ENCODE measurements at regions not wholly inside any gene's neighbourhood (a gene's known extent, or its start where the extent isn't known, plus 50 kb on each side); places are given as distances from the start of the nearest gene placed in this dataset.

- no peak for TF ChIP-seq CTCF (conservative IDR thresholded peaks at IDR 0.05; ENCODE audit: low read length)
- TF ChIP-seq EZH2phosphoT487 (IDR thresholded peaks at IDR 0.05; ENCODE audit: borderline replicate concordance, low read depth, low read length): no peak
- Histone ChIP-seq H3K9me2 (ENCODE audit: insufficient read depth, low read length) (no peaks in the 10 kb centered on the region), H3K79me2 (ENCODE audit: insufficient read depth, low read depth, low read length) (no peaks in the 10 kb centered on the region), H3K4me1 (ENCODE audit: insufficient read depth, low read length, poor library complexity, severe bottlenecking) (peaks cover 13% of the 10 kb centered on the region), H3K4me3 (ENCODE audit: low read depth, low read length, poor library complexity, severe bottlenecking) (no peak overlapping the region), H3K4me2 (ENCODE audit: low read length) (no peak overlapping the region), H3K27ac (ENCODE audit: low read depth, low read length, poor library complexity, severe bottlenecking) (no peak overlapping the region), H2AFZ (ENCODE audit: low read length) (no peak overlapping the region; the same call in 1 of the 2 replicates), H3K9me3 (ENCODE audit: low read length) (peaks cover 7% of the 10 kb centered on the region; the same call in 1 of the 2 replicates), H4K20me1 (ENCODE audit: insufficient read depth, low read length) (no peaks in the 10 kb centered on the region), H3K36me3 (ENCODE audit: insufficient read depth, low read length) (no peaks in the 10 kb centered on the region)
- intact Hi-C loops (cut with micrococcal nuclease; ENCODE audit: unreplicated experiment): no loop called here
- POLR2A ChIA-PET: interaction anchor here (1.2 to 1.6 kb wide), 2 partner anchors 13 to 19 kb away, joined by 3 to 4 read pairs; no protein-coding TSS in a partner anchor
- CTCF ChIA-PET (ENCODE audit: unreplicated experiment): interaction anchor here (0.9 kb wide), 1 partner anchor 209 kb away, joined by 3 read pairs; no protein-coding TSS in a partner anchor
- BruUV-seq (replicated peaks): no TSS peak
- no peak for DNase-seq (ENCODE audit: low spot score)
Observed at GRCh38 chr13:30145709-30146367, 161.5 kb downstream of the KATNAL1 start.

GRCh38 chr13:30143666-30144400 lies 163.5 kb downstream of the KATNAL1 start:
- CTCF ChIA-PET (ENCODE audit: unreplicated experiment): no interaction called here
- Histone ChIP-seq H3K79me2 (ENCODE audit: insufficient read depth, low read depth, low read length) (no peaks in the 10 kb centered on the region), H3K9me3 (ENCODE audit: low read length) (peaks cover 7% of the 10 kb centered on the region; the same call in 1 of the 2 replicates), H2AFZ (ENCODE audit: low read length) (peak overlapping the region; percentile 48; the same call in 1 of the 2 replicates), H3K4me2 (ENCODE audit: low read length) (no peak overlapping the region), H3K36me3 (ENCODE audit: insufficient read depth, low read length) (no peaks in the 10 kb centered on the region), H3K27ac (ENCODE audit: low read depth, low read length, poor library complexity, severe bottlenecking) (no peak overlapping the region), H3K4me3 (ENCODE audit: low read depth, low read length, poor library complexity, severe bottlenecking) (no peak overlapping the region), H3K4me1 (ENCODE audit: insufficient read depth, low read length, poor library complexity, severe bottlenecking) (peaks cover 13% of the 10 kb centered on the region), H3K9me2 (ENCODE audit: insufficient read depth, low read length) (no peaks in the 10 kb centered on the region), H4K20me1 (ENCODE audit: insufficient read depth, low read length) (no peaks in the 10 kb centered on the region)
- TF ChIP-seq CTCF (conservative IDR thresholded peaks at IDR 0.05; ENCODE audit: low read length): no peak
- BruUV-seq (replicated peaks): no TSS peak
- intact Hi-C loops (cut with micrococcal nuclease; ENCODE audit: unreplicated experiment): no loop called here
- DNase-seq (ENCODE audit: low spot score): peak; percentile 40
- POLR2A ChIA-PET: no interaction called here

Data from OCI-LY7 (cell line).